H9 (cell line): ENCODE measurements at regions not wholly inside any gene's neighbourhood (a gene's known extent, or its start where the extent isn't known, plus 50 kb on each side); places are given as distances from the start of the nearest gene placed in this dataset.

ENCODE experiments used
- DNase-seq: peaks from one replicate; pipeline ENCODE4 v3.0.0-alpha.2; 2017
- H2AFZ ChIP-seq: one replicate; pipeline ENCODE4 v1.6.1; 2013; ENCODE audit warnings: mild to moderate bottlenecking, low read length, control low read depth, moderate library complexity
- H2AK5ac ChIP-seq: 2 replicates; pipeline ENCODE4 v1.6.1; 2013; ENCODE audit warnings: low read length, control low read depth, mixed read lengths; ENCODE audit not compliant: insufficient read length
- H2BK120ac ChIP-seq: one replicate; pipeline ENCODE4 v1.6.1; 2013; ENCODE audit warnings: low read depth, mild to moderate bottlenecking, low read length, control low read depth, inconsistent platforms; ENCODE audit not compliant: poor library complexity, severe bottlenecking
- H2BK12ac ChIP-seq: 2 replicates; pipeline ENCODE4 v1.6.1; 2013; ENCODE audit warnings: low read length, control low read depth, mixed read lengths, low read depth; ENCODE audit not compliant: insufficient read length
- H2BK15ac ChIP-seq: 2 replicates; pipeline ENCODE4 v1.6.1; 2013; ENCODE audit warnings: low read depth, low read length, control low read depth
- H2BK20ac ChIP-seq: one replicate; pipeline ENCODE4 v1.6.1; 2013; ENCODE audit warnings: low read depth, mild to moderate bottlenecking, low read length, control low read depth, inconsistent platforms; ENCODE audit not compliant: poor library complexity, severe bottlenecking
- H2BK5ac ChIP-seq: 2 replicates; pipeline ENCODE4 v1.6.1; 2013; ENCODE audit warnings: low read length, control low read depth, mixed read lengths; ENCODE audit not compliant: insufficient read length
- H3K14ac ChIP-seq: 2 replicates; pipeline ENCODE4 v1.6.1; 2013; ENCODE audit warnings: low read length, control low read depth; ENCODE audit not compliant: insufficient read depth
- H3K18ac ChIP-seq: 2 replicates; pipeline ENCODE4 v1.6.1; 2013; ENCODE audit warnings: low read depth, mild to moderate bottlenecking, mixed read lengths, low read length, control low read depth; ENCODE audit not compliant: insufficient read length
- H3K23ac ChIP-seq: 2 replicates; pipeline ENCODE4 v1.6.1; 2013; ENCODE audit warnings: low read length, control low read depth, mixed read lengths, low read depth; ENCODE audit not compliant: insufficient read length
- H3K23me2 ChIP-seq: 2 replicates; pipeline ENCODE4 v1.6.1; 2013; ENCODE audit warnings: low read depth, mild to moderate bottlenecking, mixed read lengths, low read length, control low read depth; ENCODE audit not compliant: insufficient read length, poor library complexity, severe bottlenecking
- H3K27ac ChIP-seq: 2 replicates; pipeline ENCODE4 v1.5.1; 2013; ENCODE audit warnings: low read length, control low read depth, mixed read lengths, low read depth; ENCODE audit not compliant: insufficient read length
- H3K27me3 ChIP-seq: 2 replicates; pipeline ENCODE4 v1.6.1; 2013; ENCODE audit warnings: low read length, control low read depth, inconsistent platforms; ENCODE audit not compliant: insufficient read depth
- H3K4ac ChIP-seq: 2 replicates; pipeline ENCODE4 v1.6.1; 2013; ENCODE audit warnings: low read depth, mild to moderate bottlenecking, control low read depth, inconsistent platforms, low read length, moderate library complexity
- H3K4me1 ChIP-seq: 2 replicates; pipeline ENCODE4 v1.6.1; 2013; ENCODE audit warnings: low read length, control low read depth, inconsistent platforms; ENCODE audit not compliant: insufficient read depth
- H3K4me2 ChIP-seq: 2 replicates; pipeline ENCODE4 v1.6.1; 2013; ENCODE audit warnings: low read length, control low read depth, mixed read lengths; ENCODE audit not compliant: insufficient read length, insufficient read depth
- H3K56ac ChIP-seq: 2 replicates; pipeline ENCODE4 v1.6.1; 2013; ENCODE audit warnings: low read depth, mild to moderate bottlenecking, mixed read lengths, low read length, control low read depth; ENCODE audit not compliant: insufficient read length
- H3K79me1 ChIP-seq: 2 replicates; pipeline ENCODE4 v1.6.1; 2013; ENCODE audit warnings: low read depth, mild to moderate bottlenecking, moderate library complexity, low read length, control low read depth, inconsistent platforms; ENCODE audit not compliant: insufficient read depth, poor library complexity, severe bottlenecking
- H3K79me2 ChIP-seq: 2 replicates; pipeline ENCODE4 v1.6.1; 2013; ENCODE audit warnings: low read length, control low read depth, inconsistent platforms; ENCODE audit not compliant: insufficient read depth
- H3K9ac ChIP-seq: 2 replicates; pipeline ENCODE4 v1.6.1; 2013; ENCODE audit warnings: low read length, control low read depth, mixed read lengths; ENCODE audit not compliant: insufficient read length; ENCODE audit errors: extremely low read depth
- H3K9me3 ChIP-seq: one replicate; pipeline ENCODE4 v1.6.1; 2013; ENCODE audit warnings: low read depth, low read length, inconsistent platforms; ENCODE audit not compliant: control insufficient read depth
- H3T11ph ChIP-seq: one replicate; pipeline ENCODE4 v1.6.1; 2013; ENCODE audit warnings: mild to moderate bottlenecking, low read length, control low read depth, inconsistent platforms
- H4K20me1 ChIP-seq: one replicate; pipeline ENCODE4 v1.6.1; 2013; ENCODE audit not compliant: control insufficient read depth, insufficient read length, insufficient read depth
- H4K5ac ChIP-seq: 2 replicates; pipeline ENCODE4 v1.6.1; 2013; ENCODE audit warnings: low read depth, mild to moderate bottlenecking, mixed read lengths, low read length, control low read depth; ENCODE audit not compliant: insufficient read length
- H4K8ac ChIP-seq: replicated peaks from 2 replicates; pipeline ENCODE4 v1.6.1; 2013; ENCODE audit warnings: low read length, control low read depth, mixed read lengths, low read depth; ENCODE audit not compliant: insufficient read length
- H4K91ac ChIP-seq: 2 replicates; pipeline ENCODE4 v1.6.1; 2013; ENCODE audit warnings: low read depth, mild to moderate bottlenecking, moderate library complexity, mixed read lengths, low read length, control low read depth; ENCODE audit not compliant: insufficient read length
- H3K27ac Mint-ChIP-seq, 3 experiments: 2 replicates in 2 of 3; 3 replicates in 1 of 3; pipeline ENCODE4 v1.8.0; 2020 to 2021; ENCODE audit warnings: mixed read lengths in 3 of 3, mild to moderate bottlenecking in 1 of 3, moderate library complexity in 1 of 3
- H3K27me3 Mint-ChIP-seq: 2 replicates; pipeline ENCODE4 v1.8.0; 2021; ENCODE audit warnings: low read depth, mild to moderate bottlenecking, moderate library complexity, mixed read lengths
- H3K36me3 Mint-ChIP-seq, 3 experiments: 2 replicates in 2 of 3; 3 replicates in 1 of 3; pipeline ENCODE4 v1.8.0; 2020 to 2021; ENCODE audit warnings: low read depth in 3 of 3, mixed read lengths in 3 of 3; ENCODE audit not compliant: insufficient read depth in 1 of 3
- H3K4me1 Mint-ChIP-seq, 2 experiments: 2 replicates each; pipeline ENCODE4 v1.8.0; 2020; ENCODE audit warnings: mixed read lengths in 2 of 2
- H3K4me3 Mint-ChIP-seq, 2 experiments: 2 replicates in 1 of 2; 3 replicates in 1 of 2; pipeline ENCODE4 v1.8.0; 2020 to 2021; ENCODE audit warnings: mild to moderate bottlenecking in 2 of 2, mixed read lengths in 2 of 2, moderate library complexity in 1 of 2
- H3K9me3 Mint-ChIP-seq, 2 experiments: 2 replicates in 1 of 2; 3 replicates in 1 of 2; pipeline ENCODE4 v1.8.0; 2020; ENCODE audit warnings: mild to moderate bottlenecking in 2 of 2, mixed read lengths in 2 of 2, moderate library complexity in 1 of 2
- WGBS: extraction: QIAGEN DNeasy Blood & Tissue Kit; methylation state at CpG from one replicate; pipeline ENCODE4 v1.1.7; 2013; ENCODE audit warnings: missing lambda C conversion rate, low lambda C conversion rate, mixed read lengths; ENCODE audit not compliant: insufficient read length; ENCODE audit errors: extremely low coverage; 5-methylcytosine and 5-hydroxymethylcytosine counted together
- TF ChIP-seq, protein P1 (sequence below): fragments of 200-600 bp; sonication (generic); conservative IDR thresholded peaks from 3 replicates; pipeline ENCODE4 v1.8.0; 2021; ENCODE audit warnings: antibody characterized with exemption, mild to moderate bottlenecking

DNA sequence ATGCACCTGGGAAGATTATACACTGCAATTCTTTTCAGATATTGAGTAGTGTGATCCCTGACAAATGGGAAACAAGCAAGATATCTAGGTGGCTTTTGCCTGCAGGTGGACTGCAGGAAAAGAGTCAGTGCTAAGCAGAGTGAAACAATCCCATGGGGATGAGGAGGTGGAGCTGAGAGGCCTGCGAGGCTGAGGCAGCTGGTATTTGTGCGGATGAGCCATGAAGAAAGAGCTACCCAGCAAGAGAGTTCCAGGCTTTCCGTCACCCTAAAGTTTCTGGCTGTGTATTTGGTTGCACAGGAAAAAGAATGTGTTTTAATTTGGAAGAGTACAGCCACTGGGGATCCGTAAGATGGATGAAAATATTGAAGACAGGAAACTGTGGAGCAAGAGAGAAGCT is 714.1 kb upstream of the COBL start:
- Histone ChIP-seq H3K27ac (no peak overlapping the region), H2BK5ac (no peak overlapping the region), H3K56ac (no peak overlapping the region), H3K18ac (no peak overlapping the region), H3T11ph (no peak overlapping the region), H3K79me1 (no peaks in the 10 kb centered on the region), H2AK5ac (no peak overlapping the region), H2BK20ac (no peak overlapping the region), H3K4me2 (no peak overlapping the region), H4K5ac (no peak overlapping the region), H2BK120ac (no peak overlapping the region), H2AFZ (peak overlapping the region; percentile 85), H3K9ac (no peak overlapping the region), H3K4me1 (no peaks in the 10 kb centered on the region), H4K8ac (no peak overlapping the region), H3K4ac (no peak overlapping the region), H3K14ac (no peak overlapping the region), H2BK15ac (no peak overlapping the region), H3K79me2 (no peaks in the 10 kb centered on the region), H3K27me3 (no peaks in the 10 kb centered on the region), H2BK12ac (no peak overlapping the region), H4K20me1 (no peaks in the 10 kb centered on the region), H4K91ac (no peak overlapping the region), H3K23me2 (no peaks in the 10 kb centered on the region), H3K23ac (no peak overlapping the region), H3K9me3 (no peaks in the 10 kb centered on the region)
- Mint-ChIP-seq H3K27ac (peak overlapping the region in 1 of 3 experiments; percentile 47; a peak in 2 of 7 replicates), H3K4me3 (no peak overlapping the region), H3K4me1 (peaks cover 4 to 5% of the 10 kb centered on the region in 2 experiments), H3K9me3 (peaks cover 11 to 18% of the 10 kb centered on the region in 2 experiments), H3K27me3 (no peaks in the 10 kb centered on the region), H3K36me3 (peaks cover 0 to 18% (median 5%) of the 10 kb centered on the region in 3 experiments; a peak in 6 of 7 replicates)
- no CpG with 5 or more reads among the region's 4 CpGs for whole genome bisulfite sequencing
- TF ChIP-seq, protein P1, sequence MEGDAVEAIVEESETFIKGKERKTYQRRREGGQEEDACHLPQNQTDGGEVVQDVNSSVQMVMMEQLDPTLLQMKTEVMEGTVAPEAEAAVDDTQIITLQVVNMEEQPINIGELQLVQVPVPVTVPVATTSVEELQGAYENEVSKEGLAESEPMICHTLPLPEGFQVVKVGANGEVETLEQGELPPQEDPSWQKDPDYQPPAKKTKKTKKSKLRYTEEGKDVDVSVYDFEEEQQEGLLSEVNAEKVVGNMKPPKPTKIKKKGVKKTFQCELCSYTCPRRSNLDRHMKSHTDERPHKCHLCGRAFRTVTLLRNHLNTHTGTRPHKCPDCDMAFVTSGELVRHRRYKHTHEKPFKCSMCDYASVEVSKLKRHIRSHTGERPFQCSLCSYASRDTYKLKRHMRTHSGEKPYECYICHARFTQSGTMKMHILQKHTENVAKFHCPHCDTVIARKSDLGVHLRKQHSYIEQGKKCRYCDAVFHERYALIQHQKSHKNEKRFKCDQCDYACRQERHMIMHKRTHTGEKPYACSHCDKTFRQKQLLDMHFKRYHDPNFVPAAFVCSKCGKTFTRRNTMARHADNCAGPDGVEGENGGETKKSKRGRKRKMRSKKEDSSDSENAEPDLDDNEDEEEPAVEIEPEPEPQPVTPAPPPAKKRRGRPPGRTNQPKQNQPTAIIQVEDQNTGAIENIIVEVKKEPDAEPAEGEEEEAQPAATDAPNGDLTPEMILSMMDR = no peak
- no peak for DNase-seq
